Ishikawa (cell line): ENCODE measurements at regions not wholly inside any gene's neighbourhood (a gene's known extent, or its start where the extent isn't known, plus 50 kb on each side); places are given as distances from the start of the nearest gene placed in this dataset.

Experiments used
- CEBPB ChIP-seq: IDR thresholded peaks from 2 replicates; pipeline ENCODE4 v1.6.1; 2012
- CREB1 ChIP-seq: IDR thresholded peaks from 2 replicates; pipeline ENCODE4 v1.6.1; 2012; ENCODE audit warnings: low read depth
- EGR1 ChIP-seq: IDR thresholded peaks from 2 replicates; pipeline ENCODE4 v1.6.1; 2012
- EP300 ChIP-seq: IDR thresholded peaks from 2 replicates; pipeline ENCODE4 v1.6.1; 2012; ENCODE audit warnings: borderline replicate concordance
- FOXM1 ChIP-seq: IDR thresholded peaks from 2 replicates; pipeline ENCODE4 v1.6.1; 2012; ENCODE audit warnings: low read depth, borderline replicate concordance
- MAX ChIP-seq: IDR thresholded peaks from 2 replicates; pipeline ENCODE4 v1.6.1; 2012
- RAD21 ChIP-seq: IDR thresholded peaks from 2 replicates; pipeline ENCODE4 v1.6.1; 2012; ENCODE audit warnings: low read depth
- TAF1 ChIP-seq: IDR thresholded peaks from 2 replicates; pipeline ENCODE4 v1.6.1; 2012; ENCODE audit warnings: low read depth, mild to moderate bottlenecking
- TEAD4 ChIP-seq: IDR thresholded peaks from 2 replicates; pipeline ENCODE4 v1.6.1; 2012
- YY1 ChIP-seq: IDR thresholded peaks from 2 replicates; pipeline ENCODE4 v1.6.1; 2012; ENCODE audit warnings: low read depth

- TF ChIP-seq EP300 (no peak), RAD21 (no peak), MAX (no peak), CEBPB (no peak), TEAD4 (no peak), EGR1 (no peak), FOXM1 (no peak), CREB1 (no peak), YY1 (no peak), TAF1 (no peak)
Observed at GRCh38 chr11:8823174-8823742, 87.7 kb upstream of the AKIP1 start.
